ENCODE measurements at regions not wholly inside any gene's neighbourhood (a gene's known extent, or its start where the extent isn't known, plus 50 kb on each side); places are given as distances from the start of the nearest gene placed in this dataset.
"Not testable (repeated sequence)": the region's sequence is repeated elsewhere in the genome, so short reads cannot be mapped to it uniquely, and the experiment has no call there.

DNA sequence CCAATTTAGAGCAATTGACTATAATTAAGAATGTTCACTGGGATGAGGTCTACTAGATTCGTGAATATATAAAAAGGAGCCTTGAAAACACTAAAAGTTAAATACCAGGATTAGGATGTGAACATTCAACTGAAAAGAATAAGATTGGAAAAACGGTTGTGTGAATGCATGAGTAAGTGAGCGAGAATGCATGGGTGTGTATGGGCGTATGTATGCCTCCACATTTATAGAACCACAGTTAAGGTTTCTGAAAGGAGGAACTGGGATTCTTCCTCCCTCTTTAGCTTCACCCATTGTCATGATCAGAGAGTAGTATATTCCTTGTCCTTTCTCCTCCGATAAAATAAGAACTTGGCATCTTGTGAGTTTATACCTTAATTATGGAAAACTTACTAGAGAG lies 151.1 kb upstream of the UBE2E3 start:
- no peak for ATAC-seq

DNA sequence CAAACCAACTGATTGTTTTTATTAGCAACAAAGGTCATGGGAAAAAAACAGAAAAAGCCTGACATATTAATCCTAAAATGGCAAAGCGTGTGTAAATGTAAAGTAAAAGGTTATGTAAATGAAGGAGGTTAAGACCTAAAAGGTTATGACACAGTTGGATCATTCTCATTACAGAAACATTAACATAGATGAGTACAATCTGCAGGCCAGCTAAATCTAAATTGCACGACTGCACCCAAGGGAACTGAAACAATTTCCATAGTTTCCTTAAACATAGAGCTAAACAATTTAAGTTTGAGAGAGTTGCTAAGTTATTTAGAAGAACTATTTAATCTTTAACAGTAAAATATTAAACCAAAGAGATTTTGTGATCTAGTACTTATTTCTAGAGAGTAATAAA lies 151.6 kb upstream of the UBE2E3 start:
- no peak for ATAC-seq

DNA sequence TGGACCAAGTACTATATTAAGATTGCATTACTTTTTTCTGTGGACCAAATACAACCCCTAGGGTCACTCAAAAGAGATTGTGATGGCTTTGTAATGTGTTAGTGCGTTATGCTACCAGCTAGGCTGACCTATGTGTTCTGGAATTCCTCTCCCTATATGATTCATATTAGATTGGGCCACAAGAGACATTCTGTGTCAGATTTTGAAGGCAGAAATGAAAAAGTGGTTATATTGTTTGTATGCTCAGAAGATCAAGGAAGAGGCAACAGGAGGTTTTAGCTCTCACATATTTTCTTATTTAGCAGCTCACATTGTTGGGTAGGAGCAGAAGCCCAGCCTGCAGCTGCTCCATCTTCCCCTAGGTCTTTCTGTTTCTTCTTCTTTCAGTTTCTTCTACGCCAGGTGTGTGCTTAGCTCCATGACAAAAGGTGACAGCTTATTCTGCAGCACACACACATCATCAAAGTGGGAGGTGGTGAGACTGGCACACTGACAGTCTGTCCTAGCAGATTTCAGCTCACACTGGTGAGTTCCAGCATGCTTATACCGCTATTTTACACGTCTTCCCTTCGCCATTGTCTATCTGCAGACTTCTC lies 156.8 kb upstream of the UBE2E3 start:
- ATAC-seq = no peak

DNA sequence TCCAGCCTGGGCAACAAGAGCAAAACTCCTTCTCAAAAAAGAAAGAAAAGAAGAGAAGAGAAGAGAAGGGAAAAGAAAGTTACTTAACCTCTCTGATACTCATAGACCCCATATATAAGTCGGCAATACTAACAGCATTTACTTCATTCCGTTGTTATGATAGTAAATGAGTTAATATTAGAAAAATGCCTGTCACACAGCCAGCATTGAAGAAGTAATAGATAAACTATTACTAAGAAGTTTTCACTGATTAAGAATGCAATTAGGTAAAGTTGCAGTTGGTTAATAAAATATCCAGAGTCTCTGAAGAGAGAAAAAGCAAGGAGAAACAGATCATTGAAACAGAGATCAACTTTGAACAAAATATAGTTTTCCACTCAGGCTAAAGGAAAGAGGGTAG lies 161.3 kb upstream of the UBE2E3 start:
- no peak for ATAC-seq

GRCh38 chr2:180818700-180819099 lies 161.7 kb upstream of the UBE2E3 start:
- ATAC-seq = not testable (repeated sequence)

- no peak for ATAC-seq
Observed at GRCh38 chr2:180799141-180799540, 181.3 kb upstream of the UBE2E3 start.

- ATAC-seq = no peak
Observed at GRCh38 chr2:180790891-180791290, 189.5 kb upstream of the UBE2E3 start.

DNA sequence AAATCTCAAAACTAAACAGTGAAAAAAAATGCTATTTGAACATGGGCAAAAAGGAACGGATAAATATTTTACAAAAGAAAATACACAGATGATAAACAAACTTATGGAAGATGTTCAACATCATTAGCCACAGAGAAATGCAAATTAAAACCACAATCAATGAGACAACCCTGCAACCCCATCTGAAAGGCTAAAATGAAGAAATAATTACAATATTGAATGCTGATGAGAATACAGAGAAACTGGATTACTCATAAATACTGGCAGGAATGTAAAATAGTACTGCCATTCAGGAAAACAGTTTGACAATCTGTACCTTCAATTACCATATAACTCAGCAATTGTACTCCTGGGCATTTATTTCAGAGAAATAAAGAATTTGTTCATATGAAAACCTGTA lies 193.1 kb upstream of the UBE2E3 start:
- ATAC-seq = no peak

- no peak for ATAC-seq
Observed at GRCh38 chr2:180781276-180781675, 199.1 kb upstream of the UBE2E3 start.

DNA sequence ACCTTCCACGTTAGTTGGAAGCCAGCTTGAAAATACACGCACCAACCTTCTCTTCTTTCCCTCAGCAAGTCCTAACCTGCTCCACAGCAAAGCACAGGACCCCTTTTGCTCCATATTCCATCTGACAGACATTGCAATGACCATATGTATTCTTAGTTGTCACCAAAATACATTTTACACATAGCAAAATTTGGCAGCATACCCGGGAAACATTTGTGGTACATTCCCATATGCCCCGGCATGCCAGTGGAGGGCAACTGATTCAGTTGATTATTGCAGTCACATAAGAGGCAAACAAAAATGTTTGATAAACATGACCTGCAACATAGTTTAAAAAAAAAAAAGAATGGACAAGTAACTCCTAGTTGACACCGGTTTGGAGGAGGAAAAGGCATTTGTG lies 202.1 kb upstream of the UBE2E3 start:
- no peak for ATAC-seq

- no peak for ATAC-seq
Observed at GRCh38 chr2:180776921-180777320, 203.5 kb upstream of the UBE2E3 start.

GRCh38 chr2:180775711-180776110 lies 204.7 kb upstream of the UBE2E3 start:
- ATAC-seq = no peak

DNA sequence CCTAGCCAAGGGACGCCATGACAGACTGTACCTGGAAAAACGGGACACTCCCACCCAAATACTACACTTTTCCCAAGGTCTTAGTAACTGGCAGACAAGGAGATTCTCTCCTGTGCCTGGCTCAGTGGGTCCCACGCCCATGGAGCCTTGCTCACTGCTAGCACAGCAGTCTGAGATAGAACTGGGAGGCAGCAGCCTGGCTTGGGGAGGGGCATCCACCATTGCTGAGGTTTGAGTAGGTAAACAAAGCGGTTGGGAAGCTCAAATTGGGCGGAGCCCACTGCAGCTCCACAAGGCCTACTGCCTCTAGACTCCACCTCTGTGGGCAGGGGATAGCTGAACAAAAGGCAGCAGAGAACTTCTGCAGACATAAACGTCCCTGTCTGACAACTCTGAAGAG lies 215.1 kb upstream of the UBE2E3 start:
- ATAC-seq = not testable (repeated sequence)

DNA sequence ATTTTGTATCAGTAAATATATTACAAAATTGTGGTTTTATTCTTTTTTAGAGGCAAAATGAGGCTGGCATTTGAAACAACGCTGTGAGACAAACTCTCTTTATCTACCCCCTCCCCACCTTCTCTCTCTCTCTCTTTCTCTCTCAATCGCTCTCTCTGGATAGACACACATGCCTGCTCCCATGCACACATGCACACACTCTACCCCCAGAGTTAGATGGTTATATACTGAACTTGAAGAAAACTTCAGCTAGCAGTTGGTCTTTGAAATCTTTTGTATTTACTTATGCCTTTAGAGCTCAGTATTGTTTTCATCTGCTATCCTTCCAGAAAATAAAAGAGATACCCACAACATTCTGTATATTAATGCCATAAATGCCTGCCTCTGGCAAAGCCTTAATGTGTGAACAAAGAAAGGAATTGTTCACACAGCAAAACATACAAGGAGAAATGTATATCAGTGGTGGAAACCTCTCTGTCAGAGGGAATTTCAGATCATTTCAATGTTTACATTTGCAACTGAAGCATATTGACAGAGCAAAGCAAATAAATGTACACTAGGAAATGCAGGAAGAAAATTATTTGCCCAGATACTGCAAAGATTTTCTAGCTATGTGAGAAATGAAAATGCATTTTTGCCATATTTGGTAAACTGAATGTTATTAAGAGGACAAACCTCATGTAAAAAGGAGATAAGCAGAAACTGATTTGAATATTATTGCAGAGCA lies 217.0 kb upstream of the UBE2E3 start:
- no peak for ATAC-seq

DNA sequence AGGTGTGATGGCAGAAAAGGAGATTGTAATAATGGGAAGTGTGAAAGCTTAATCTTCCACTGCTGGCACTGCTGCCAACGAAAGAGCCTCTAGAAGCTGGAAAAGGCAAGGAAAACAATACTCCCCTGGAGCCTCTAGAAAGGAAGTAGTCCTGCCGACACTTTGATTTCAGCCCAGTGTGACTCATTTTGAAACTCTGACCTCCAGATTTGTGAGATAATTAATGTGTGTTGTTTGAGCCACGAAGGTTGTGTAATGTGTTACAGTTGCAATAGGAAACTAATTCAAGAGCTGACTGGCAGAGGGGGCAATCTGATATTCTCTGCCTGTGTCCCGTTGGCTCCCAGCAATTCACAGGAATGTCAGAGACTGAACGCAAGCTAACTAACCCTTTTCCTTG lies 219.2 kb upstream of the UBE2E3 start:
- no peak for ATAC-seq

DNA sequence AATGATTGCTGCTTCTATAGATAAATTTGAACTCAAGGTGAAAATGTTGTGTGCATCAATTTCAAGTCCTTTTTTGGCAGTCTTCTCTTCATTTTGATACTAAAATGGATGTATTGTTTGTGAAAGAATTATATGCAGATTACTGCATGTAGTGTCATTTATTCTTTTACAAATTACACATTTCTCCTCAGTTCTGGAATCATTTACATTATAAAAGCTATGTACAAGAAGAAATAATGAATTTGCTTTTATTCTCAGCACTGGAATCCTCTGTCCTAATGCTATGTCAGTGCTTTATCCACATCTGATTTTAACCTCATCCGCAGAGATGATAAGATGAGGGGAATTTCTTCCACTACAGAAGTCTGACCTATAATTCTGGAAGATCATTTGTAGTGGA lies 220.8 kb upstream of the UBE2E3 start:
- no peak for ATAC-seq

DNA sequence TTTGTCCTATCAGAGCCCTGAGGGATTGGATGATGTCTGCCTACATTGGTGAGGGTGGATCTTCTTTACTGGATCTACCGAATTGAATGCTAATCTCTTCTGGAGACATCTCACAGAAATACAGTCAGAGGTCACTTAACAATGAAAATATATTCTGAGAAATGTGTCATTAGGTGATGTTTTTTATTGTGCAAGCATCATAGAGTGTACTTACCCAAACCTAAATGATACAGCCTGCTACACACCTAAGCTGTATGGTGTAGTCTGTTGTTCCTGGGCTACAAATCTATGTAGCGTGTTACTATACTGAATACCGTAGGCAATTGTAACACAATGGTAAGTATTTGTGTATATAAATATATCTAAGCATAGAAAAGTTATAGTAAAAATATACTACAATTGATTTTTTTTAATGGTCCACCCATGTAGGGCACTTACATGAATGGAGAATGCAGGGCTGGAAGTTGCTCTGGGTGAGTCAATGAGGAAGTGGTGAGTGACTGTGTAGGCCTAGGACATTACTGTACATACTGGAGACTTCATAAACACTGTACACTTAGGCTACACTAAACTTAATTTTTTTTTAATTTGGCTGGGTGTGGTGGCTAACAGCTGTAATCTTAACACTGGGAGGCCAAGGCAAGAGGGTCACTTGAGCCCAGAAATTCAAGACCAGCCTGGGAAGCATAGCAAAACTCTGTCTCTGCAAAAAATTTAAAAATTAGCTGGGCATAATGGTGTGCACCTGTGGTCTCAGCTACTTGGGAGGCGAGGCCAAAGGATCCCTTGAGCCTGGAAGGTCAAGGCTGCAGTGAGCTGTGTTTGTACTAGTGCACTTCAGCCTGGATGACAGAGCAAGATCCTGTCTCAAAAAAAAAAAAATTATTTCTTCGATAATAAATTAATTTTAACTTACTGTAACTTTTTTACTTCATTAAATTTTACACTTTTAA lies 226.3 kb upstream of the UBE2E3 start:
- ATAC-seq = no peak

DNA sequence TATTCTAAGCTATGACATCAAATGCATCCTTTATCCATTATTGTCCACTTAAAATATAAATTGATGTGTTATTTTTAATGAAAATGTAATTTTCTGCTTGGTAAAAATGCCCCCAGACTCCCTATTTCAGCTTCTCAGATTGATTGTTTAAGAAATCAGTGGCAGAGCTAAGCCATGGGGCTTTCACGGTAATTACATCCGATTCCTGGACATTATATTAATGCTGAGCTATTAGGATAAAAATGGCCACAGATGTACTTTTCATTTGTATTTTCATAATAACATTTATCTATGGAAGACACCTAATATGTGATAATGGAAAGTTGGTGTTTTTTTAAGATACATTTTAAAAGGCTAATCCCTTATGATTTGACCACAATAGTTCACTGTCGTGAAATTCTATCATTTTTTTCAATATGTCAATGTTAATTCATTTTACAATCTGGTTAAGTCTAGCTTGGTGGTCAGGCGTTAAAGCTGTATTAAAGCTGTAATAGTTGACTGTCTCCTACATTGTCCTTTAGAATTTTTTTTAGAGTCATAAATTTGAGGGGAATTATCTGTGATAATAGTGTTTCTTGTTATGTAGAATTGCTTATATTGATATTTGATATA lies 229.0 kb upstream of the UBE2E3 start:
- ATAC-seq = no peak

GRCh38 chr2:180747728-180748127 lies 232.7 kb upstream of the UBE2E3 start:
- no peak for ATAC-seq

DNA sequence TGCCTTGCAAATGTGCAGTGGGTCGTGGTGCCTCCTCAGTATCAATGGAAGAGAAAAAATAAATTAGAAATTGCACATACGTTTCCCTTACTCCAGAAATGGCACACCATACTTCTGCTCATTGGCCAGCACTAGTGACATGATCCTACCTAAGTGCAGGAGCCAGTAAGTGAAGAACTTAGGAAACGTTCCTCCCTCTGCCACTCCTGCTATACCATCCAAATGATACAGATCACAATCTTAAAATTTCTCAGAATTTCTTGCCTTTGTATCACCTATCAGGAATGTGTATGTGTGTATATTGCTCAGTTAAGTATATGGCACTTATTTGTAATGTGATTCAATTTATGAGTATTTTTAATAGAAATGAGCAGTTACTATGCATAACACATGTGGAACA lies 237.0 kb upstream of the UBE2E3 start:
- no peak for ATAC-seq

- ATAC-seq = no peak
Observed at GRCh38 chr2:180742801-180743200, 237.6 kb upstream of the UBE2E3 start.

DNA sequence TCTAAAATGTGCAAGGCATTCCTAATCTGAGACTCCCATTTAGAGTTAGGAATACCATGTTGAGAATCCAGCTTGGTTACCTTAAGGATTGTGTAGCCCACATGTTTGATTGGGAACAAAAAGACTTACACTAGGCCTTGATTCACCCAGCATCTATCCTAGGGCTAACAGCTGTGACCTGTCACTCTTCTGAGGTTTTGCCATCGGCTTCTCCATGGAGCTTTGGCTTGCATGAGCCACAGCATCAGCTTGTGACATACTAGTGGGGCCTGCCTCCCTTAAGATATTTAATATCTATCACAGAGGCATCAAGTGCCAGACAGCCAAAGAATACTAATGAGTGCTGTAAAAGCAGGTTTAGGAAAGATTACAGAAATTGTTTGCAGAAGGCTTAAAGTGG lies 241.3 kb upstream of the UBE2E3 start:
- no peak for ATAC-seq

DNA sequence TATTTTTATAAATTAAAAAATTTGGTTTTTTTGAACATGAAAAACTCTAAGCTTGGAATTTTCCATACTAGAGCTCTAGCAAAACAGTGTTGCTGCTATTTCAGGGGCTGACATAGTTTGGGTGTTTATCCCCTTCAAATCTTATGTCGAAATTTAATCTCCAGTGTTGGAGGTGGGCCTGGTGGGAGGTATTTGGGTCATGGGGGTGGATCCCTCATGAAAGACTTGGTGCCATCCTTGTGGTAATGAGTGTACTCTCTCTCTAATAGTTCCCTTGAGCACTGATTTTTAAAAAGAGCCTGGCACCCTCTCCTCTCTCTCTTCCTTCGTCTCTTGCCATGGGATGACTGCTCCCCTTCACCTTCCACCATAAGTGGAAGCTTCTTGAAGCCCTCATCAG lies 244.6 kb upstream of the UBE2E3 start:
- ATAC-seq = no peak

Data from activated CD4-positive, CD25-positive, alpha-beta regulatory T cell treated with anti-CD3 and anti-CD28 coated beads, Interleukin-2, amount 50 U/mL, for 24 hours (primary cell).